Activated CD8-positive, alpha-beta memory T cell treated with anti-CD3 and anti-CD28 coated beads, Interleukin-2, amount 50 U/mL, for 1 hour (primary cell): ENCODE measurements at regions not wholly inside any gene's neighbourhood (a gene's known extent, or its start where the extent isn't known, plus 50 kb on each side); places are given as distances from the start of the nearest gene placed in this dataset.

Experiments used
- DNase-seq: peaks from one replicate; pipeline ENCODE4 v3.0.0-alpha.2; 2020; ENCODE audit errors: extremely low read depth

DNA sequence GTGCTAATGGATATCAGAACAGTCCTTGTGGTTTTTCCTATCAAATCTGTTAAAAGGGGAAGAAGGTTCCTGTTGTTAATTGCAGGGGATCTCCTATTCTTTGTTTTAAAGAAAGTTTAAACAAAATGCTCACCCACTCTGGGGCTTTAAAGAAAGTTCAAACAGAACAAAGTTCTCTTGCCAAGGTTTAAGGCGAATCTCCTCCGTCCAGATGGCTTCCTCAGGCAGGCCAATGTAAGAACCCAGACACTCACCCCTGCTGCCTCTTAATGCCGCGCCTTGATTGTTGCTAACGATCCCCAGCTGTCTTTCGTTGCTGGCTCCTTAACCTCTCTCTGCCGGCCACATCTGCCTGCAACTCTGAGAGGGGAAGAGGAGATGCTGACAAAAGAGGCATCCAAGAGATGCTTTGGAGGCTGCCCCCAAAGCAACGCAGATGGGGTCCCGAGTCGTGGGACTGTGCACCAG is 235.0 kb upstream of the PRDM1 start:
- DNase-seq, result no peak

DNA sequence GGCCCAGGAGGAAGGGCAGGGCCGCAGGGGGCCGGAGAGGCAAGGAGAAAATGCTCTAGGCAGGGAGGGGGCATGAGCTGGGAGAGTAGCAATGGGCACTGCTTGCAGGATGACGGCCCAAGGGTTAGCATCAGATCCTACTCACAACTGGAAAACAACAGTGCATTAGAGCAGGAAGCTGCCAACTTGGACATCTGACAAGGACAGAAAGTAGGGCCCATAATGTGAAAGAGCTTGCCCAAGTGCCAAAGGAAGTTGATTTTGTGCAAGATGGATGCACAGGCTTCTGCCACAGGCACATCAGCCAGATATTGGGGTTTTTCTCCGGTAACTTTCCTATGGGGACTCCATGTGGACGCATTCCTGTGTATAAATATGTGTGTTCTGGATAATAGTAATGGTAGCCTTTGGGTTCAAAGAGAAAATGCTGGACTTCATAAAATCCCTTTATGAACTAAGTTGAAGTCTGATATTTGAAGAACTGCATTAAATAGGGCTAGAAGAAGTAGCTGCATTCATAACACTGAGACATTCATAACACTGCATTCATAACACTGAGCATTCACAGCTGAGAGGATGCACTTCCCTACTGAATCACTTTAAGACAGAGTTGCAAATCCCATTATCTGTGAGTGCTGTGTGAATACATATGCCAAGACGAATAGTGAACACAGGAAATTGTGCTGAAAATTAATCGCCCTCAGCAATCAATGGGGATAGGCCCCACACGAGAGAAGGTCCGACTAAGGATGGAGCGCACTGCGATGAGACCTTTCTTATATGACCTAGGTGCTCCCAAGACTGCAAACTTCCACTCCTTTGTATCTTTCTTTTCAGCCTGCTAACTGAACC is 235.6 kb upstream of the PRDM1 start:
- no peak for DNase-seq

DNA sequence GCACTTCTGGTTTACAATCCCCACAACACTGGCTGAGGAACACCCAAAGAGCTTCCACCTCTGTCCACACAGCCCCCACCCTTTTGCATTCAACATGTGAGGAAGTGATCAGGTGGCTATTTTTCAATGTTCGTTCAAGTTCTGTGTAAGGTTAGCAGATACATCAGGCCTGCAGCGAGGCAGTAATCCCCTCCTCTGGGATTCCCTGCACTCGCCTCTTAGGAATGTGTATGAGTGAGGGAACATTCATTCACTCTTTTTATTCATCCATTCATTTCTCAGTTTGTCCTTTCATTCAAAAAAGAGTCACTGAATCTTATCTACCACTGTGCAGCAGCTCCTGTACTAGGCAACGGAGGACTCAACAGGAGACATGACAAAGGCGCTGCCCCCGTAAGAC is 236.4 kb upstream of the PRDM1 start:
- no peak for DNase-seq

DNA sequence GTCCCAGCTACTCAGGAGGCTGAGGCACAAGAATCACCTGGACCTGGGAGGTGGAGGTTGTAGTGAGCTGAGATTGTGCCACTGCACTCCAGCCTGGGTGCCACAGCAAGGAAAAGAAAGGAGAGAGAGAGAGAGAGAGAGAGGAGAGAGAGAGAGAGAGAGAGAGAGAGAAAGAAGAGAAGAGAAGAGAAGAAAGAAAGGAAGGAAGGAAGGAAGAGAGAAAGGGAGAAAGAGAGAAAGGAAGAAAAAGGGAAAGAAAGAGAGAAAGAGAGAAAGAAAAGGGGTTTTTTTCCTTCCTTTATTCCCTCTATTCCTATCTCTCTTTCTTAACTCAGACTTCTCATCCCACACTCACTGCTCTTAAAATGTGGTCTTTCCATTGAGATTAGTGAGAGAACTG is 238.7 kb upstream of the PRDM1 start:
- no peak for DNase-seq

DNA sequence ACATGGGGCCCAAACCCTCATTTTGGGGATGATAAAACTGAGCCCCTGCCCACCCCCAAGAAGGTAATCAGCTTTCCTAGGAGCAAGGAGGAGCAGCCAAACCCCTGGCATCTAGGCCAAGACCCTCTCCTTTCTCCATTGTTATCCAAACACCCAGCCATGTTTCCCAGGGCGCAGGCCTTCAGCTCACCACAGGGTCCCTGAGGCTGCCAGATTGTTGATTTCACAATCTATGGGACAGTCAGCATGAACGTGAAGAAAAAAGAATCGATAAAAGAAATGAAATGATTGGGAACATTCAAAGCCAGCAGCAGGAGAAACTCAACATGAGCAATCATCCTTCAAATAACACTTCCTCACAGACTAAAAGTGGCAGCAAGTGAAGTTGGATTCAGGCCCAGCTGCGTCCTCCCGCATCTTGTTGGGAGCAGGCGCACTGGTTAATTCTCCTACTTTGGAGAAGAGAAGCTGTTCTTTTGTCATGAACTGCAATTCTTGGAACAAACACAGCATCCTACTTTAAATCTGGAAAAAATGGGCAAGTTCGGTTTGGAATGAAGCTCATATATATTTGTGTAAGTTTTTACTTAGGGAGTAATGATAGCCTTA is 241.8 kb upstream of the PRDM1 start:
- no peak for DNase-seq

DNA sequence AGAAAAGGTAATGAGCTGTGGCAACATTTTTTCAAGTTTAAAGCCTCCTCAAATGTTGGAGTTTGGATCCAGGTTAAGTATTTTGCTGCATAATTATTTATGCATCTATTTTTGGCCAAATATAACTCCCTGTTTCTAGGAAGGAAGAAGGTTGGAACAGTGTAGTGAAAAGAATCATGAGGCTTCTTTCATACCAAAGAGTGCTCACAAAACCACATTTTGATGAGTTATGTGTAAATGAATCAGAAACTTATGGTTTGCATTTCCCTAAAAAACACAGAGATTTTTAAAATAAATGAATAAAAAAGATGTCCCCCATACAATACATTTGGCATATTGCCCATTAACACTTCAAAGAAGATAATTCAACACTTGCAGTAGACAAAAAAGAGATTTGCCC is 246.9 kb upstream of the PRDM1 start:
- no peak for DNase-seq

DNA sequence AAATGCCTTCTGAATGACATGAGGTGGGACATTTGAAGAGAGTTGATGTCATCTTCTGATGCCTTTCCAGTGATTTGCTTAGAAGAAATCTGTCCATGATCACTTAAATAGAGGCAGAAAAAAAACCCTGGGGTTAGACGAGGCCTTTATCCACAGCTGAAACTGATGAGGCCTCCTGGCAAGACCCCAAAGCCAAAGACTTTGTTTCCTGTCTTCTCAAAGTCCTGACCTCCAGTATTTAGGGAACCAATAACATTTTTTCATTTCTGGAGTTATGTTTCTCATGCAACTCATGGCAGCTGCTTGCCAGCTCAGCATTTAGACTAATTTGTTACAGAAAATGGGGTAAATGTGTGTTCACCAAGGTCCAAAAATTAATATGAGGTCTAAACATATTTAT is 248.0 kb upstream of the PRDM1 start:
- no peak for DNase-seq

DNA sequence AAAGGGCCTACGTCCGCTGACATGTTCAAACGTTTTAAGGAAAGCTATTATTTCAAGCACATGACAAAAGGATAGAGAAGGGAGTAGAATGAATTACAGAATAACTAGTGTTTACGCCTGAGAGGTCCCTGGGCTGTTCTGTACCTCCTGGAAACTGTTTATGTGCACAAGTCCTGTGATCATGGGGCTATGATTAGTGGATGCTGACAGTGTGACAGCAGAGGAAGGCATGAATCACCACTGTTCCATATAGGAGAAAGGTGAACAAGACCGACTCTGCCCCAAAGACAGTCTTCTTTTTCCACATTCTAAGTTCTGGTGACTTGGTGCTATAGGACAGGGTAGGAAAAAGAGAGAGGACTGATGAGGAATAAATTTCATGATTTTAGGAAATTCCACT is 249.2 kb upstream of the PRDM1 start:
- no peak for DNase-seq

DNA sequence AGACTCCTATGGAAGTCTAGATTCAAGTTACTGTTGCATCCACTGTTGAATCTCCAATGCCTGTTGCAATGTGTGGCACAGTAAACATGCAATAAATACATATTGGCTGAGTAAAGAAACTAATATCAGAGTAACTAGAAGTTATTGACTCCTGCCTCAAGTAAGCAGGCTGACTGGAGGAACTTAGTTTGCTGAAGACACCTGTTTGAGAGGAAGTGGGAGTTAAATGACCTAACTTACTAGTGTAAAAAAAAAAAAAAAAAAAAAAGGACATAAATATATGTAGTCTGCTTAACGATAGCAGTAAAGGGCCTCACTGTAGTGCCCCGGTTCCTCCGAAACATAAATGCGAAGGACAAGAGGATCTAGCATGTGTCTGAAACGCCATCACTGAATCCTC is 249.8 kb upstream of the PRDM1 start:
- DNase-seq, result no peak

DNA sequence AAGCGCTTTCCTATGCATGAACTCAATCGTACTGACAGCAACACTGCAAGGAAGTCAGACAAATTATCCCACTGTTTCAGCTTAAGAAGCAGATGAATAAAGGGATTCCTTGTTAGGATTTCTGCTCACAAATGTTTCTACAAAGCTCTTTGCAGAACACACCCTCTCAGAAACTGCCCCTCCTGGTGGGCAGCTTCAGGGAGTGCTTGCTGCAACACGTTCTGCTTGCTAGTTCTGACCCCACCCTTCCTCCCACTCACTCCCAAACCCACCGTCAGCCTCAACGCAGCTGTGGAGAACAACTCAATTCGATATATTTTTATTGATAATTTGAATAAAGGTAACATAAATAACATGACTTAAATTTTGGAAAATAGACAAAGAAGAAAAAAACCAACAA is 250.8 kb upstream of the PRDM1 start:
- DNase-seq, result no peak

DNA sequence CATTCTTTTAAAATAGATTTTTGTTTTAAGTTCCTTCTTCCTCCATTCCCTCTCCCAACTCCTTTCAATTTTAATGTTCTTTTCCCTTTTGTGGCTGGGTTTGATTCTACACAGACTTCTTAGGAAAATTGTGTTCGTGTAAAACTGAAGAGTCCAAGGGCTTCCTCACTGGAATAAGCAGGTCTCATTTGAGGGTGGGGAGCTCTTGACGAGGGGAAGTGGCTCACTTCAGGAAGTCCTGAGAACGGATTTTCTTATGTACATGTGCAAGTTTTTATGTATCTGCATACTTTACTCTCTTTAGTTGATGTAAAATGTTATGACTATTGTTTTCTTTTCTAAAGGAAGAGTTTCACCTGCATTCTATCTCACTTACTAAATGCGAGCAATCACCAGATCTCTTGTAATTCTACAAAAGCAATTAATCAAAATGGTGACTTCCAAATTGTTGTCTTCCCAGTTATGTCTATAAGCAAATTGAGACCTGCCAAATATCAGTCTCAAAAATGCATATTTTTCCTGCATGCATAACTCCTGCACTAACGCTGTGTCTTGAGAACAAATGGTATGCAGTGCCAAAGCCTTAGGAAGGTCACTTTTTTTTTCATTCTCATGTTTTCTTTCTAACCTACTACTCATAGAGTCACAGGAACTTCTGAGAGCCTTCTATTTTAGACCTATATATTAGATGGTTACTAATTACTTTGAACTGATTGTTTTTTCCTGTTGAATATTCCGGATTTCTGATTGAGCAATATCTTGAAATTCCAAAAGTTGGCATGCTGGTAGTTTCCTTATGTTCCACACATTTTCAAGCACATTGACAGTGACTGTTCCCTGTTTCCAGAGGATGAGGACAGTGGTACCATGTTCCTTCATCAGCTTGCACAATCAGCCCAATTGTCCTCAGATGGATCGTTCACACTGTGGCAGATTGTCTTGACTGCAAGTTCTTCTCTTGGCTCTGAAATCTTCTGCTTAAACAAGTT is 251.9 kb upstream of the PRDM1 start:
- no peak for DNase-seq

DNA sequence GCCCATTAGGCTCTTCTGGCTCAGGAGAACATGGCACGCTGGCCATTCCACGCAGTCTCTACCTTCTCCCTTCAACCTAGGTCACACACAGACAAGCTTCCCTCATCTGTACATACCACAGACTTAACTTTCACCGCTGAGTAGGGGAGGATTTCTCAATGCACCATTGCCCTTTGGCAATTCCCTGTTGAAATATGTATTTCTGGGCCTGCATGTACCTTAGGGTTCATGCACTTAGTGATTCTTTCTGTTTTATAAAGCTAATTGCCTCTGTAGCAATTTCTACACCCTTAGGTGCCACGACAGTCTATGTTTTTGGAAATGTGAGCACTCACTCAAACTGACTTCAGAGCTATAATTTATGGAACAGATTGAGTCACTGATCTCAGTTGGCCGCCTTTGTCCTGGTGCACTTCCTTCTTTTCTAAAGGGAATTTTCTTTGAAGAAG is 253.8 kb upstream of the PRDM1 start:
- DNase-seq, result no peak

DNA sequence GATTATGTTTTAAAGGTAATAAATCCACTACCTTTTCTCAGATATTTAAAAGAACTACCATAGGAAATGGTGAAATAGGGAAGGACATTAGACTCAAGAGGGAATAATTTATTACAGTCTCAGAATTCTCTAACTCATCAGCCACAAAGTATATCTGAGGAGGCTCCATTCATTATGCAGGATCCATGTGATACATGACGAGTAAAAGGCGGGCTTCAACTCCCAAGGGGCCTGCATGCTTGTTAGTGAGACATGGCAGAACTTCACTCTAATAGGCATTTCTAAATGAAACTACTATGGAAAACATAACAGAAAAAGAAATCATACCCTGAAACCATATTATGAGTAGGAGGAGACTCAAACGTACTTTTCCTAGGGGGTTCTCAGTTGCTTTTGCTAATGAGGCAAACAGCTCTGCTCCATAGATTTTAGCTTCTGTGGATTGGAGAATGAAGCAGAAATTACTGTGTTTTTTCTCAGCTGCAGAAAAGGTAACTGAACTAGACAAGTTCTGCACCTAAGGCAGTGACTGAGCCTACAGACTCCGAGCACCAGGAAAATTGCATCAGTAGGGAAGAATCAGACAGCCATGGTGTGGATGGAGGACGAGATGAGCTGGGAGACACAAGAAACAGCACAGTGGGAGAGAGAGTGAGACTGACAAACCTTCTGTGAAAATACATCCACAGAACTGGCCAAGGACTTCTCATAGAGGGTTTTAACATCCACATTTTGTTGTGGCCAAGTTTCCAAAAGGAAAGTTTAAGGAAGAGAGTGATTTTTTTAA is 254.6 kb upstream of the PRDM1 start:
- DNase-seq, result no peak

DNA sequence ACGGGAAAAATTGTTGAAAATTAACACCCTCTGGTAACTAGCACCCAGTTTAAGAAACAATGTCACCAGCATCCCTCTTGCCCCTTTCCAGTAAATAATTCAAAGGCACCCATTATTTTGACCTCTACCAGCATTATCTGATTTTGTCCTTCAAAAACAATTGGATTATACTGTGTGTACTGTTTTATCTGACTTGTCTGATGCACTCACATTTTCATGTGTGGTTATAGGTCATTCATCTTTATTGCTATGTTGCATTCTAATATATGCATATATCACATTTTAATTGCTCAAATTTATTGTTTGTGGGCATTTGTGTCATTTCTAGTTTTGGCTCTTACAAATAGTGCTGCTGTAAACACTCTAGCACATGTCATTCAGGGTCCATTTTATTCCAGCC is 260.9 kb upstream of the PRDM1 start:
- no peak for DNase-seq

DNA sequence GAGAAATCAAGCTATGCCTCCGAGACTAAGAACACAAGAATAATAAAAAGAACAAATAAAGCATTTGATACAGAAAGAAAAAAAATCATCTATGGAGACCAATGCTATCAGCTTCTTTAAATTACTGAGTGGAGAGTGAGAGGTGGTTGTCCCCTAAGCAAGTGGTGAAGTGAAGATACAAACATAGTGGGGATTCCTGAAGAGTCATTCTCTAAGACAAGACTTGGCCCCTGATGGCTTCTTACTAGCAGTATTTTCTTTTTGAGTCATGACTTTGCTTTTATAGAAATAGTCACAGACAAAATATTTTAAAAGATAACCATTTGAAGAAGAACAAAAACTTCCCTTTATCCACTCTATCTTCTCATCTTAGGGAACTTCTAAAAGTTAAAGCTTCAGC is 261.4 kb upstream of the PRDM1 start:
- no peak for DNase-seq

DNA sequence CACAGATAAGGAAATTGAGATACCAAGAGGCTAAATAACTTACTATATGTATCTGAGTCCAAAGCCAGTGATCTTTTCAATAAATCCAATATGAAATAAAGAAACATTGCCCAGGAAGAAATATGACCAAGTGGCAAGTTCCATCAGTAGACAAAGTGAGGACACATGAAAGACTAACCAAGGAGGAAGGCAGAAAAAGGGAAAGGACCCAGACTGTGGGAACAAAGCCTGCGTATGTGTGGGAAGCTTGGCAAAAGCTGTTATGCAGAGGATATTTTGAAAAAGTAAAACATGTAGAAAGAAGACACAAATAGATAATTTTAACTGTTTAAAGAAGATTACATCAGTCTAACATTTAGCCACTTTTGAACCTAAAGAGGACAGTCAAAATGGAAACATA is 264.4 kb upstream of the PRDM1 start:
- DNase-seq, result no peak

DNA sequence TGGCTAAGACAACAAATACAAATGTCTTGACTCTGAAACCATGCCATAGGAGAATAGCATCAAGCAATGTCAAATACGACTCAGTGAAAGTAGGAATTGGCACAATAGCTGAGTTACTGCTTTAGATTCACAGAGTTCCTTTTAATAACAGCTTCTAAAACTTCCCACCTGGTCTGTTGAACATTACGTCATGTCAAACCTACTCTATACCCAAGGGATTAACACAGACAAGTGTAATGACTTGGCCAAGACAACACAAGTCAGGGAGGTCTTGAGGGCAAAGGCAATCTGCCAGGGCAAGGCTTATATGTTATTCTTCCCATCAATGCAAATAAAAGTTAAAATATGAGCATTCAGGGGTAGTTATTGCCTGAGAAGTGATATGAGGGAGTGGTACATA is 265.1 kb upstream of the PRDM1 start:
- DNase-seq, result no peak

DNA sequence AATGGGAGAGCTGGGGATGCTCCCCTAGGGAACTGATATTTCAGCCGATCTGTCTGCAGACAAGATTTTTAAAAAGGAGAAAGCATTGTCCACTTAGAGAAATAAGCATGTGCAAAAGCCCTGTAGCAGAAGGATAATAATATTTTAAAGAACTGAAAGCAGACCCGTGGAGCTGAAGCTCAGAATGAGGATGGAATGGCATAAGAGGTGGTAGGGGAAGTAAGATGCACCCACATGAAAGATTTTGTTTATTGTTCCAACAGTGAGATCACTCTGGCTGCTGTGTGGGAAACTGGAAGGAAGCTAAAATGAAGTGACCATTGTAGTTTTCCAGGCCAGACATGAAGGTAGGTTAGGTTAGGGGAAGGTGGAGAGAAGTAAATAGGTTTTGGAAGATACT is 266.4 kb upstream of the PRDM1 start:
- DNase-seq, result no peak

DNA sequence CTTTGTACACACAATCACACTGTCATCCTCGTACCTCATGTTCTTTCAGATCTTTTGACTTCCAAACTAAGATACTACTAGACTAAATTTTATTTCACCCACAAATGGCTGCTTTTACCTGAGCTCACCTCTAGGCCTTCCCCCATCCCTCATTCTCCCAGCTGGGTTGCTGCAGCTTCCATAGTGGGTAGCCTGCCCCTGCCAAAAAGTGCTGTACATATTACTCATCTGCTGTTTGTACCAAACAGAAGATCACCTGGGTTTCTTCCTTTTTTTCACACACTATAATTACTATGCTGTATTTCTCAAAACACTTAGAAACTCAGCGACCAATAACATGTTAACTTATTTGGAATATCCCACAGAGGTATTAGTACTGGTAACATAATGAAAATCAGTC is 267.6 kb upstream of the PRDM1 start:
- DNase-seq, result no peak

DNA sequence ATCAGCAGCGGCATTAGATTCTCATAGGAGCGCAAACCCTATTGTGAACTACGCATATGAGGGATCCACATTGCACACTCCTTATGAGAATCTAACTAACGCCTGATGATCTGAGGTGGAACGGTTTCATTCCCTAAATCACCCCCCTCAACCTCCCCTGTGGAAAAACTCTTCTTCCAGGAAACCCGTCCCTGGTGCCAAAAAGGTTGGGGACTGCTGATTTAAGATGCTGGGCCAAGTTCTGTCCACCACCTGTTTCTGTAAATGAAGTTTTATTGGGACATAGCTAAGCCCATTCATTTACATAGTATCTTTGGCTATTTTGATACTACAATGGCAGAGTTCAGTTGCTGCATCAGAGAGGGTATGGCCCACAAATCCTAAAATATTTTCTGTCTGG is 268.2 kb upstream of the PRDM1 start:
- no peak for DNase-seq

DNA sequence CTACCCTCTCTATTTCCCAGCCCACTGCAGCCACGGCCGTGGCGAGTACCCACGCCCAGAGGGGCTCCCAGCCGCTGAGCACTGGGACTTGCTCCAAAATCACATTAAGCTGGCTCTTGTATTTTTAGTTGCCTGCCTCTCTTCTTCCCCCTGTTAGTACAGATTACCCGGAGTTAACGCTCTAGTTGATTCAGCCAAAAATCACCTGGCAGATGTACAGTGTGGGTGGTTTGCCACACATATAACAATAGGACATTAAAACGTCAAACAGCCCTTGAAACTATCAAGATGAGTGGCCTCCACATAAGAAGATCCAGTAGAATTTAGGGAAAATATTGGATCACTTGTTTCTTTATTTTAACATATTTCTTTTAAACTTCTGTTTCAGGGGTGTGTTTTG is 268.8 kb upstream of the PRDM1 start:
- DNase-seq, result no peak

DNA sequence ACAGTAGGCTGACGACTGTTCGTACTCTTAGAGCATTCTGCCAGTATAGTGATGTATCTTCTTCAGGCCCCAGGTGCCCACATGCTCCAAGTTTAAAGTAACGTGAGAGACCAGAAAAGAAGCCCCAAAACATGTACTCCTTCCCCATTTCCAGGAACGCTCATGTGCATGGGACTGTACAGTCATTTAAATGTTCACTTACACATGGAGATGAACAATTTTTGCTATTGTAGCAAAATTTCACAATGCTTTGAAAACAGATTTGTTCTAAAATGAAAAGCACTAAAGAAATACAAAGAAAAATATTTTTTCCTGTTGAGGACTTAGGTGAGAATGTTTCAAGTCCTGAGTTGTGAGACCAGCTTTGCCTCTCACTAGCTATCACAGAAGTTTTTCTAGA is 269.3 kb upstream of the PRDM1 start:
- no peak for DNase-seq
